ENCODE measurements at regions not wholly inside any gene's neighbourhood (a gene's known extent, or its start where the extent isn't known, plus 50 kb on each side); places are given as distances from the start of the nearest gene placed in this dataset.
"Not testable (repeated sequence)": the region's sequence is repeated elsewhere in the genome, so short reads cannot be mapped to it uniquely, and the experiment has no call there.

DNA sequence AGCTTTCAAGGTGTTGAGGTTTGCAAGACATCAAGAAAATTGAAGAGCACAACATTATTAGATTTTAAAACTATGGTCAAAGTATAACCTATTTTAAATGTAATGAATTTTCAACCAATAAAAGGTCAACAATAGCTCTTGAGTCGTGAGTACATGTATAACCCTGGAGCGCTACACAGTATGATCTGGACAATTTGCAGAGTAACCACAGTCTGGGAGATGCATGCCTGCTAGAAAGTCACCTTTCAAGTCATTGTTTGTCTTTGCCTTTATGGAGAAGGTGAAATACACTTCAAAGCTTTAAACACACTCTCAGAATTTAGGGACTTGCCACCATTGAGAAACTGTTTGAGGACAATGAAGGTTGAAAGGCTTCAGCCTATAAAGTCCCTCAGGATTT, 112.6 kb upstream of the ALCAM start:
- H3K27me3 ChIP-seq (ENCODE audit: control insufficient read depth, insufficient read depth, low read length), result no peaks in the 10 kb centered on the region
- H3K36me3 ChIP-seq (ENCODE audit: control insufficient read depth, insufficient read depth, low read length), result no peaks in the 10 kb centered on the region
- H3K4me3 ChIP-seq (ENCODE audit: low read length), result no peak overlapping the region
- H3K4me1 ChIP-seq (ENCODE audit: control insufficient read depth, insufficient read depth, low read length), result no peaks in the 10 kb centered on the region
- no peak overlapping the region for H3K9ac ChIP-seq (ENCODE audit: low read length)
- H3K27ac ChIP-seq (ENCODE audit: low read depth, low read length), result no peak overlapping the region

GRCh38 chr3:105255350-105255749, 111.4 kb upstream of the ALCAM start:
- Histone ChIP-seq H3K4me3 (ENCODE audit: low read length) (no peak overlapping the region), H3K9ac (ENCODE audit: low read length) (no peak overlapping the region), H3K36me3 (ENCODE audit: control insufficient read depth, insufficient read depth, low read length) (no peaks in the 10 kb centered on the region), H3K27me3 (ENCODE audit: control insufficient read depth, insufficient read depth, low read length) (no peaks in the 10 kb centered on the region), H3K27ac (ENCODE audit: low read depth, low read length) (no peak overlapping the region), H3K4me1 (ENCODE audit: control insufficient read depth, insufficient read depth, low read length) (no peaks in the 10 kb centered on the region)

GRCh38 chr3:105259496-105259895, 107.2 kb upstream of the ALCAM start:
- no peak overlapping the region for H3K4me3 ChIP-seq (ENCODE audit: low read length)
- no peak overlapping the region for H3K27ac ChIP-seq (ENCODE audit: low read depth, low read length)
- no peak overlapping the region for H3K9ac ChIP-seq (ENCODE audit: low read length)
- H3K27me3 ChIP-seq (ENCODE audit: control insufficient read depth, insufficient read depth, low read length), result no peaks in the 10 kb centered on the region
- H3K36me3 ChIP-seq (ENCODE audit: control insufficient read depth, insufficient read depth, low read length), result no peaks in the 10 kb centered on the region
- H3K4me1 ChIP-seq (ENCODE audit: control insufficient read depth, insufficient read depth, low read length), result no peaks in the 10 kb centered on the region

GRCh38 chr3:105260385-105260784, 106.3 kb upstream of the ALCAM start:
- Histone ChIP-seq H3K9ac (ENCODE audit: low read length) (no peak overlapping the region), H3K4me3 (ENCODE audit: low read length) (no peak overlapping the region), H3K27me3 (ENCODE audit: control insufficient read depth, insufficient read depth, low read length) (no peaks in the 10 kb centered on the region), H3K27ac (ENCODE audit: low read depth, low read length) (no peak overlapping the region), H3K36me3 (ENCODE audit: control insufficient read depth, insufficient read depth, low read length) (no peaks in the 10 kb centered on the region), H3K4me1 (ENCODE audit: control insufficient read depth, insufficient read depth, low read length) (no peaks in the 10 kb centered on the region)

GRCh38 chr3:105274536-105274935, 92.2 kb upstream of the ALCAM start:
- no peak overlapping the region for H3K27ac ChIP-seq (ENCODE audit: low read depth, low read length)
- H3K4me3 ChIP-seq (ENCODE audit: low read length), result no peak overlapping the region
- H3K36me3 ChIP-seq (ENCODE audit: control insufficient read depth, insufficient read depth, low read length), result no peaks in the 10 kb centered on the region
- no peaks in the 10 kb centered on the region for H3K4me1 ChIP-seq (ENCODE audit: control insufficient read depth, insufficient read depth, low read length)
- no peaks in the 10 kb centered on the region for H3K27me3 ChIP-seq (ENCODE audit: control insufficient read depth, insufficient read depth, low read length)
- H3K9ac ChIP-seq (ENCODE audit: low read length), result no peak overlapping the region

- Histone ChIP-seq H3K27ac (ENCODE audit: low read depth, low read length) (no peak overlapping the region), H3K4me3 (ENCODE audit: low read length) (no peak overlapping the region), H3K27me3 (ENCODE audit: control insufficient read depth, insufficient read depth, low read length) (no peaks in the 10 kb centered on the region), H3K36me3 (ENCODE audit: control insufficient read depth, insufficient read depth, low read length) (no peaks in the 10 kb centered on the region), H3K4me1 (ENCODE audit: control insufficient read depth, insufficient read depth, low read length) (no peaks in the 10 kb centered on the region), H3K9ac (ENCODE audit: low read length) (no peak overlapping the region)
Measured at GRCh38 chr3:105274958-105275357, 91.8 kb upstream of the ALCAM start.

DNA sequence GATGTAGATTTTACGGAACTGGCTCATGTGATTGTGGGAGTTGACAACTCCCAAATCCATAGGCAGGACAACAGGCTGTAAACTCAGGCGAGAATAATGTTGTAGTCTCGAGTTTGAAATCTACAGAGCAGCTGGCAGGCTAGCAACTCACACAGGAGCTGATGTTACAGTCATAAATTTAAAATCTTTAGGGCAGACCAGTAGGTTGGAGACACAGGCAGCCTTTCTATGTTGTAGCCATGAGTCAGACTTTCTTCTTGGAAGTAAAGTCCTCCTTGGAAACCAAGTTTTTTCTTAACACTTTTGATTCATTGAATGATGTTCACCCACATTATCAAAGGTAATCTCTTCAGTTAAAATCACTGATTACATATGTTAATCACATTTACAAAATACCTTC, 89.1 kb upstream of the ALCAM start:
- H3K27ac ChIP-seq (ENCODE audit: low read depth, low read length), result no peak overlapping the region
- no peaks in the 10 kb centered on the region for H3K36me3 ChIP-seq (ENCODE audit: control insufficient read depth, insufficient read depth, low read length)
- H3K4me3 ChIP-seq (ENCODE audit: low read length), result no peak overlapping the region
- no peaks in the 10 kb centered on the region for H3K4me1 ChIP-seq (ENCODE audit: control insufficient read depth, insufficient read depth, low read length)
- no peaks in the 10 kb centered on the region for H3K27me3 ChIP-seq (ENCODE audit: control insufficient read depth, insufficient read depth, low read length)
- H3K9ac ChIP-seq (ENCODE audit: low read length), result no peak overlapping the region

DNA sequence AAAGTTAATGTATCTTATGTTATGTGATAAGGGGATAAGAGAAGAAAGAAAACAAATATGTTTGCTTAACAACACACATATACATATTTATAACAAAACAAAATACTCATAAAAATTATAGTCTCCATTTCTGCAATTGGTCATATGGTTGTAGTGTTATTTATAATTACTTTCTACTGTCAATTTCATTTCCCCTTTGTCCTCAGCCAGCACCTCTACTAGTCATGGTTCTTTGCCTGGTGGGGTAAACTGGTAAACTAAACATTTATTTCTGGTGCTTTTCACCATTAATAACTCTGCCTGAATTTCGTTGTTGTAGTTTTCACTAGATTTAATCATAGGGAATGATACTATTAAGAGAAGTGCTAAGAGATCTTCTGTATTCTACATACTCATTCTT, 88.0 kb upstream of the ALCAM start:
- Histone ChIP-seq H3K4me3 (ENCODE audit: low read length) (no peak overlapping the region), H3K27me3 (ENCODE audit: control insufficient read depth, insufficient read depth, low read length) (no peaks in the 10 kb centered on the region), H3K27ac (ENCODE audit: low read depth, low read length) (no peak overlapping the region), H3K4me1 (ENCODE audit: control insufficient read depth, insufficient read depth, low read length) (no peaks in the 10 kb centered on the region), H3K9ac (ENCODE audit: low read length) (no peak overlapping the region), H3K36me3 (ENCODE audit: control insufficient read depth, insufficient read depth, low read length) (no peaks in the 10 kb centered on the region)

DNA sequence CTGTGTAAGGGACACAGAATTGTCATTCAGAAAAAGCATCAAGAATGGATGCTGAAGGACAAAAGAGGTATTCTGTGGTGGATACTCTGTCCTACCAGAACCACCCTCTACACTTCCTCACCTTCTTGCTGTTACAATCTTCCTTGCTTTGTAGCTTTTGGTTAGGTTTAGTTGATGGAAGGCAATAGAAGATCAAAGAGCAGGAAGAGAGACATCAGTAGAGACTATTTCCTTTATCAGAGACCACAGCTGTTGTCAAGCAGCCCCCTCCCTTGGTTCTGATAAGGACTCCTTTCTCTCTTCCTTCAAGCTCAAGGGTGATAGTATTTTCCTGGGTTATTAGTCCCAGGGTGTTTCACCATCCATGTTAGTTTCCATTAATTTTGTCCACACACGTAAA, 84.7 kb upstream of the ALCAM start:
- Histone ChIP-seq H3K4me1 (ENCODE audit: control insufficient read depth, insufficient read depth, low read length) (no peaks in the 10 kb centered on the region), H3K9ac (ENCODE audit: low read length) (no peak overlapping the region), H3K27ac (ENCODE audit: low read depth, low read length) (no peak overlapping the region), H3K4me3 (ENCODE audit: low read length) (no peak overlapping the region), H3K36me3 (ENCODE audit: control insufficient read depth, insufficient read depth, low read length) (no peaks in the 10 kb centered on the region), H3K27me3 (ENCODE audit: control insufficient read depth, insufficient read depth, low read length) (no peaks in the 10 kb centered on the region)

DNA sequence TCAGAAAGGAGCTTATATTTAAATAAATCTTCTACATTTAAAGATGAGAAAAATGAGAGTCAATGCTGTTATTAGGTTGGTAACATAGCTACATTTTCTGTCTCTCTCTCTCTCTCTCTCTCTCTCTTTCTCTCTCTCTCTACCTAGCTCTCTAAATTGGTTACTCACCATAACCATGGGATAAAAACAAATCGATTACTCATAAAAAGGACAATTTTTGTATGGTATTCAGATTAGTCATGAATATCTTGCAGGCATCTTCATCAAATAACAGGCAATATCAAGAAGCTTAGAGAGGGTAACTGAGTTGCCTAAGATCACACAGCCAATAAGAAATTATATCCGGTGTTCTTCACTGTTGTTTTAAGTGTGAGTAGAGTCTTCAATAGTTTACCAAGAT, 81.8 kb upstream of the ALCAM start:
- Histone ChIP-seq H3K4me3 (ENCODE audit: low read length) (no peak overlapping the region), H3K36me3 (ENCODE audit: control insufficient read depth, insufficient read depth, low read length) (no peaks in the 10 kb centered on the region), H3K27me3 (ENCODE audit: control insufficient read depth, insufficient read depth, low read length) (no peaks in the 10 kb centered on the region), H3K4me1 (ENCODE audit: control insufficient read depth, insufficient read depth, low read length) (no peaks in the 10 kb centered on the region), H3K27ac (ENCODE audit: low read depth, low read length) (no peak overlapping the region), H3K9ac (ENCODE audit: low read length) (no peak overlapping the region)

DNA sequence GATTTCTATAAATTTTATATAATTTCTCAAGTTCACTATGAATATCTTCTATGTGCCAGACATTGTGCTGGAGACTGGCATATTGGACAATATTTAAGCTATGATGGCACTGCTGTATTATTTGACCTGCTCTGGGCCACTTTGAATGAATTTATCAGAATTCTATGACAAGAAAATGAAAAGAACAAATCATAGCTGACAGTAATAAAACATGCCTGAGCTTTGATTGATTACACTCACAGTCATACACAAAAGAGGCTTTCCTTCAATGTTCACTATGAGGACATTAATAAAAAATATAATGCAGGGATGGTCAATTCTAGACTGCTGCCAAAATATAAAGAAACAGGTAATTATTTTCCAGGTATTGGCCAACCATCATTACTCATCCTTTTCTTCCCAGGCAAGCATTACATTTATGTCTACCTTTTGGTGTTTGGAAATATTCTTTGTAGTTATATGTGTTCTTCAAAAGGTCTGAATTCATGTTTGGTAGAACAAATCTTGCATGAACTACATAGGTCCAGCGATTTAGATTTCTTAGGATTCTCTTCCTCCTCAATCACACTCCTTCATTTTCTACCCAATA, 81.0 kb upstream of the ALCAM start:
- Histone ChIP-seq H3K27ac (ENCODE audit: low read depth, low read length) (no peak overlapping the region), H3K4me1 (ENCODE audit: control insufficient read depth, insufficient read depth, low read length) (no peaks in the 10 kb centered on the region), H3K9ac (ENCODE audit: low read length) (no peak overlapping the region), H3K27me3 (ENCODE audit: control insufficient read depth, insufficient read depth, low read length) (no peaks in the 10 kb centered on the region), H3K36me3 (ENCODE audit: control insufficient read depth, insufficient read depth, low read length) (no peaks in the 10 kb centered on the region), H3K4me3 (ENCODE audit: low read length) (no peak overlapping the region)

GRCh38 chr3:105293441-105293840, 73.3 kb upstream of the ALCAM start:
- H3K27me3 ChIP-seq (ENCODE audit: control insufficient read depth, insufficient read depth, low read length), result no peaks in the 10 kb centered on the region
- no peaks in the 10 kb centered on the region for H3K4me1 ChIP-seq (ENCODE audit: control insufficient read depth, insufficient read depth, low read length)
- no peak overlapping the region for H3K27ac ChIP-seq (ENCODE audit: low read depth, low read length)
- H3K9ac ChIP-seq (ENCODE audit: low read length), result no peak overlapping the region
- no peaks in the 10 kb centered on the region for H3K36me3 ChIP-seq (ENCODE audit: control insufficient read depth, insufficient read depth, low read length)
- no peak overlapping the region for H3K4me3 ChIP-seq (ENCODE audit: low read length)

GRCh38 chr3:105296182-105296822, 70.4 kb upstream of the ALCAM start:
- not testable (repeated sequence) for H3K27me3 ChIP-seq (ENCODE audit: control insufficient read depth, insufficient read depth, low read length); H3K36me3 ChIP-seq (ENCODE audit: control insufficient read depth, insufficient read depth, low read length); H3K4me1 ChIP-seq (ENCODE audit: control insufficient read depth, insufficient read depth, low read length); H3K4me3 ChIP-seq (ENCODE audit: low read length); H3K27ac ChIP-seq (ENCODE audit: low read depth, low read length); H3K9ac ChIP-seq (ENCODE audit: low read length)

Data from rectal smooth muscle tissue (tissue), 1 donor.